Central memory CD4-positive, alpha-beta T cell (primary cell): ENCODE measurements at regions not wholly inside any gene's neighbourhood (a gene's known extent, or its start where the extent isn't known, plus 50 kb on each side); places are given as distances from the start of the nearest gene placed in this dataset.
"Not testable (repeated sequence)": the region's sequence is repeated elsewhere in the genome, so short reads cannot be mapped to it uniquely, and the experiment has no call there.

Experiments
- DNase-seq: peaks from one replicate; pipeline ENCODE4 v3.0.0; 2022

- no peak for DNase-seq
Measured at GRCh38 chr10:36538953-36539586, 586.3 kb upstream of the ANKRD30A start.

DNA sequence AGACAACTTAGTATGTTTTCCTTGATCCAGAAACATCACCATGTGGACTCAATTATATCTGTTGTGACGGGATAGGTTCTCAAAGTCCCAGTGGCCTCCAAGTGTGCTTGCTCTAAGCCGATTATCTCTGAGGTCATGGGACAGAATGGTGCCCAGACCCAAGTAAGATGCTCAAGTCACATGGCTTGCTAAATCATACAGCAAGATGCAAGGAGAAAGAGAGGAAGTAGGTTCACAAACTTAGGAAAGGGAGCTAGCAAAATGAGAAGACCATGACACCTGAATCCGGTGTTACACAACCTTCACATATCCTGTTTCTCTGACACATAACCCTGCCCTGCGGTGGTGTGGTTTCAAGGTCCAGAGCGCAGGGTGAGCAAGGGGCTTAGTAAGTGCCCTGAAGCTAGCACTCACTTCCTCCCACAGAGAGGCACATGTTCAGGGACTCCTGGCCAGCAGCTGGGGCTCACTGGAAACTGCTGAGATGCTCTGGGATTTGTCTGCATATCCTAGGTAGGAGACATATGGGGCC lies 590.9 kb upstream of the ANKRD30A start:
- DNase-seq = no peak

- DNase-seq = no peak
Measured at GRCh38 chr10:36533861-36534260, 591.5 kb upstream of the ANKRD30A start.

- no peak for DNase-seq
Measured at GRCh38 chr10:36533316-36533715, 592.1 kb upstream of the ANKRD30A start.

- DNase-seq = no peak
Measured at GRCh38 chr10:36531621-36532020, 593.8 kb upstream of the ANKRD30A start.

GRCh38 chr10:36526033-36526432 lies 599.4 kb upstream of the ANKRD30A start:
- DNase-seq = no peak

- DNase-seq = not testable (repeated sequence)
Measured at GRCh38 chr10:36524126-36524525, 601.3 kb upstream of the ANKRD30A start.

DNA sequence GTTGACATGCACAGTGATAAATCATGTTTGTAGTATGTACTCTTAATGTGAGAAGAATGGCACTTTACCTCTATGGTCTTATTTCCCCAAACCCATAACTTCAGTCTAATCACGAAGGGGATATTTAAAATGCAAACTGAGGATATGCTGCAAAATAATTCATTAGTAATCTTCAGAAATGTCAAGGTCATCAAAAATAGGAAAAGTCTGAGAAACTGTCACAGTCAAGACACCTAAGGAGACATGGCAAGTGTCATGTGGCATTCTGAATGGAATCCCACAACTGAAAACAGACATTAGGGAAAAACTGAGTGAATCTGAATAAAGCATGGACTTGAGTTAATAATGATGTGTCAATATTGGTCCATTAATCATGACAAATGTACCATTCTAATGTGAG lies 605.5 kb upstream of the ANKRD30A start:
- no peak for DNase-seq

- DNase-seq = no peak
Measured at GRCh38 chr10:36516281-36516680, 609.1 kb upstream of the ANKRD30A start.

DNA sequence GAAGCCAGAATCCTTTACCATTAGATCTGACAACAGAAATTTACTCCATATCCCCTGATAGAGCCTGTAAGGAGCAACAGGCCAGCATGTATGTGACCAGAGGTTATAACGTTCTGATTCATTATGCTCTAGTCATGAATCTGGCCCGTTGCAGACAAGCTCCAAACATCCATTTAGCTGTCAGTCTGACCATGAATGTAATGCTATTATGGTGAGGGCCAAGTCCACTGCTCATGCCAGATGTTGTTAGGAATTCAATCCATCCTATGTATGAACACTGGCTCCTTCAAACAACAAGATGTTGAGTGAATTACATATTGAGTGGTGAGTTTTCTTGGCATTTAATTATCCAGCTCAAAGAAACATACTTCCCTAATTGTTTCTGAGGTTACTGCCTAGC lies 610.1 kb upstream of the ANKRD30A start:
- DNase-seq = no peak

DNA sequence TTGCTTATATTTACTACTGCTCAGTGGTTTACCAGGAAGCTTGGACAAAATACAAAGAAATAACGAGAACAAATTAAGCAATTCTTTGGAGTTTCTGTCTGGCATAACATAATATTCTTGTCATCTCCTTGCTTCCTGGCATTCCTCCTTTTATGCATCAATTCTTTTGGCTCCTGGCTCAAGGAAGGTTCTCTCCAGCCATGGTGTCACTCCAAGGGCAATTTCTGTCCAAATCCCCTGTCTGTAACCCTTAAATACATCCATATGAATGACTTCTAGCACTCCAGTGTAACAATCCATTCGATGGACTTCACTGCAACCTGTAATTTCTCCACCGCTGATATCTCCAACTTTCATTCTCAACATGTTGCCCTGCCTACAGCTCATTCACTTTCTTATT lies 617.7 kb upstream of the ANKRD30A start:
- DNase-seq = no peak

GRCh38 chr10:36506697-36507496 lies 618.5 kb upstream of the ANKRD30A start:
- DNase-seq = no peak

GRCh38 chr10:36506261-36506660 lies 619.1 kb upstream of the ANKRD30A start:
- no peak for DNase-seq

DNA sequence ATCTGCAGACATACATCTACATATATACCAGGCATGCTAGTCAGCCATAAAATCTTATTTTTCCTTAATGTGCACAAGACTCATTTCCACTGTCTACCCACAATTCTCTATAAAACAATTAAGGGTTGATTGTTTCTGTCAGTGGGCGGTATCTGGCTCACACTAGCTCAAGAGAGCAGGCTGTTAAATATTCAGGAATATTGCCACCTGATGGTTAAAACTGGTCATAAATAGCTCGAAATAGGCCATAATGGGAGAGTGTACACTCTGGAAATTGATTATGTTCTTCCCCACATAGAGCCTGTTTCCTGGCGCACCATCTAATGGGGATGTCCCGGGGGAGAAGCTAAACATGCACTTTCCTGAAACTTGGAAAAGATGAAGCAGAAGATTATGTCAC lies 620.6 kb upstream of the ANKRD30A start:
- DNase-seq = no peak

DNA sequence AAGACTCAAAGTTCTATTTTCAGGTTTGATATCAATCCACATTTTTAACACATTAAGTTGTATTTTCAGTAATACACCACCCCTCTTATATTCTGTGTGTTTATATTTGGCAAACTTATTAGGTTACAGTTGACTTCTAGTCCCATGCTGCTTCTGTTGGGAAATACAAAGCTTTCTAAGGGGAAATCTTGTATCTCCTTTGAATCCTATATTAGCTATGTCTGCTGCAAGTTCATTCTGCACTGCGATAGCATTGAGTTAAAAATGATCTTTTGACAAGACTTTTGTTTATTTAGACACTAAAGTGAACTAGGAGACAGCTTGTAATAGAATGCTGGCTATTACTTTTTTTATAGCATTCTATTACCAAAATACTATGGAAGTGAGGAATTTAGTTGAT lies 625.1 kb upstream of the ANKRD30A start:
- no peak for DNase-seq

DNA sequence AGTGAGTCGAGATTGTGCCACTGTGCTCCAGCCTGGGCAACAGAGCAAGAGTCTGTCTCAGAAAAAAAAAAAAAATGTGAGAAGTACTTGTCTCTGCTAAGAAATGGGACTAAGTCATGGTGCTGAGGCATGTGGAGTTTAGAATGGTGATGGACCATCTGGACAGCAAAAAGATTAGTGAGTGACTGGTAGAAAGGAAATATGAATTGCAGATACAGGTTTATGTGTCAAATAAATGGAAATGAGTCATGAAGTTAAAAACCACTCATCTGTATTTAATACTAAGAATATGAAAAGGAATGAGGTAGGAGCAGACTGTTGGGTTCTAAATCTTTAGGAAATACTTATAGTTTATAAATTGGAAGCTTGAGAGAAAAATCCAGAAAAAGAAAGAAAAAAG lies 625.7 kb upstream of the ANKRD30A start:
- no peak for DNase-seq

DNA sequence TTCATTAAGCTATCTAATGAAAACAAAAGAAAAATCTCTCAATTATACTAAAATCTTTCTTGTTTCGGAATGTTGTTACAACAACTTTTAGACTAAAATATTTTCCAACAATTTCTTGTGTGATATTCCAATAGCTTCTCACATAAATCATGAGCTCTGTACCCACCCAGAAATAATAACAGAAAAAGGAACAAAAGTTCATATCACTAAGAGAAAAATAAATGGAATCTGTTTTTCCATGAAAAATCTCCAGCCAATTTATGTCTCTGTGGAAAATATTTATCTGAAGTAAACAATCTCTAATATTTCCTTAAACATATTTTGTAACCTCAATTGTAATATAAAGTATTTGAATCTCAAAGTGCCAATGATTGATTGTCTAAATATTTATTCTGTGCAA lies 628.6 kb upstream of the ANKRD30A start:
- DNase-seq = no peak

DNA sequence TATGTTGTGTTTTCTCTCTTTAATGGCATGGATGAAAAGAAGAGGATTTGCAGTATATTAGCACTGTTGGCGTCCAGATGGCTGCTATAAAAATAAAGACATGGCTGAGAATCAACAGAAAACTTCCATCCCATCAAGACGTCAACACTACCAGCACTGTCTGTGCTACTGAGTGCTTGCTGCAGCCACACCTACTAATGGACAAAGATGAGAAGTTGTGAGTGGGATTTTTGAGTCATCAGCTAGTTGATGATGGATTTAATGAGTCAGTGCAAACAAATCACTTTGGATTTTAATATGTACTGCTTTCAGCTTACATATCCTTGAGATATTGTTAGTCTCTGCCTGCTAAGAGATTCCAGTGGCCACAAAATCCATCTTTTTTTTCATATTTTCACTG lies 631.0 kb upstream of the ANKRD30A start:
- no peak for DNase-seq

- DNase-seq = no peak
Measured at GRCh38 chr10:36493516-36493880, 631.9 kb upstream of the ANKRD30A start.

- DNase-seq = no peak
Measured at GRCh38 chr10:36492590-36493515, 632.5 kb upstream of the ANKRD30A start.

DNA sequence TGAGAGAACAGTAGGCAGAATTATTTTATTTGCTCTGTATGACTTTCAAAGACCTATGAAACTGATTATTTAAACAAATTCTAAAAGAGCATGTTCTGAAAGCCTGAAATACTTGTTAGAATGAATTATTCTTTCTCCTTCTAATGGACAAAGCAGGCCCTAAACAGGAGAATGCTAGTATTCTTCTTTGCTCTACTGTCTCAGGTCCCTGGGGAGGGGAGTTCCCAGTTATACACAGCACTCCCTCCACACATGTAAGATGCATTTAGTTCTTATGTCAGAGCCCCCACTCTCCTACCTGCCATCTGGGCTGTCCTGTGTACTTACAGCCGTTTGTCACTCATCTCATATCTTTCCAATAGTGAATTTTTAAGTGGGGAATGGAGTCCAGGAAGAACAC lies 633.5 kb upstream of the ANKRD30A start:
- DNase-seq = no peak

DNA sequence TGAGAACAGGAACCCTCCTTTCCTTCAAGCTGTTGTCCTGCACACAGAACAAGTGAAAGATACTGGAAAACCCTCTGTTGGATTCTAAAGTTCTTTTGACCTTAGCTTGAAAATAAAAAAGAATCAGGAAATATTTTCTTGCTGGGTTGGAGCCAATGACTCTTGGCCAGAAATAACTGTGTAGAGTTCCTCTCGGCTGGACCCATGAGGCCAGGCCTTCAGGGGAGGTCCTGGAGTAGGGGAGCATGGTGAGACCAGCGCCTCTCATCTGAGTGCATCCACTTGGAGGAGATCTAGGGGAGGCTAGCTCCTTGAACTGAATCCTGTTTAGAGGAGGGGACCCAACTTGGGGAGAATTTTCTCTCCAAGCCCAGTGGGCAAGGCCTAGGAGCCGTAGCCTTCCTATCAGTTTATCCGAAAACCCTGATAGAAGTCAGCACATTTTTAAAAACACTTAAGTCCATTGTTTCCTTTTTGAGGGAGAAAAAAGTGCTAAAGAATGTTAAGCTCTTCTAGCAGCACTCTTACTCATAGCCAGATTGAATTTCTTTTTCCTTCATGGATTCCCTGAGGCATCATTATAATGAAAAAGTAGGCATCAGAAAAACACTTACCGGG lies 635.7 kb upstream of the ANKRD30A start:
- no peak for DNase-seq

- no peak for DNase-seq
Measured at GRCh38 chr10:36489181-36489580, 636.2 kb upstream of the ANKRD30A start.
